GM19372 (cell line): ENCODE measurements at regions not wholly inside any gene's neighbourhood (a gene's known extent, or its start where the extent isn't known, plus 50 kb on each side); places are given as distances from the start of the nearest gene placed in this dataset.
"Not testable (repeated sequence)": the region's sequence is repeated elsewhere in the genome, so short reads cannot be mapped to it uniquely, and the experiment has no call there.

Experiments used
- ATAC-seq: cut with Tn5 transposase; IDR thresholded peaks from one replicate; pipeline ENCODE4 v1.9.1; 2021; ENCODE audit warnings: mild to moderate bottlenecking, low read depth, moderate library complexity; ENCODE audit not compliant: unreplicated experiment

- no peak for ATAC-seq
These were observed 375.5 kb upstream of the IGFBP3 start for GRCh38 chr7:46296526-46296925.

- no peak for ATAC-seq
These were observed 373.3 kb upstream of the IGFBP3 start for GRCh38 chr7:46294381-46294780.

GRCh38 chr7:46292741-46293140, 371.7 kb upstream of the IGFBP3 start:
- ATAC-seq: no peak

- ATAC-seq: no peak
These were observed 370.6 kb upstream of the IGFBP3 start for GRCh38 chr7:46291601-46292150.

GRCh38 chr7:46291050-46291438, 370.0 kb upstream of the IGFBP3 start:
- ATAC-seq: no peak

GRCh38 chr7:46290374-46291049, 369.4 kb upstream of the IGFBP3 start:
- ATAC-seq: no peak

- ATAC-seq: no peak
These were observed 367.8 kb upstream of the IGFBP3 start for GRCh38 chr7:46288861-46289260.

- no peak for ATAC-seq
These were observed 366.9 kb upstream of the IGFBP3 start for GRCh38 chr7:46288010-46288409.

GRCh38 chr7:46286957-46287356, 365.9 kb upstream of the IGFBP3 start:
- no peak for ATAC-seq

- ATAC-seq: no peak
These were observed 365.3 kb upstream of the IGFBP3 start for GRCh38 chr7:46286356-46286755.

- no peak for ATAC-seq
These were observed 364.8 kb upstream of the IGFBP3 start for GRCh38 chr7:46285878-46286277.

GRCh38 chr7:46283852-46284251, 362.8 kb upstream of the IGFBP3 start:
- no peak for ATAC-seq

- ATAC-seq: no peak
These were observed 361.1 kb upstream of the IGFBP3 start for GRCh38 chr7:46282155-46282554.

GRCh38 chr7:46281071-46281470, 360.0 kb upstream of the IGFBP3 start:
- ATAC-seq: no peak

GRCh38 chr7:46279290-46279689, 358.2 kb upstream of the IGFBP3 start:
- ATAC-seq: no peak

- no peak for ATAC-seq
These were observed 343.6 kb upstream of the IGFBP3 start for GRCh38 chr7:46264646-46265045.

- not testable (repeated sequence) for ATAC-seq
These were observed 340.6 kb upstream of the IGFBP3 start for GRCh38 chr7:46261638-46262037.

GRCh38 chr7:46259947-46260346, 338.9 kb upstream of the IGFBP3 start:
- ATAC-seq: no peak

- ATAC-seq: no peak
These were observed 336.8 kb upstream of the IGFBP3 start for GRCh38 chr7:46257761-46258448.

- no peak for ATAC-seq
These were observed 336.0 kb upstream of the IGFBP3 start for GRCh38 chr7:46256870-46257661.

GRCh38 chr7:46253520-46253919, 332.4 kb upstream of the IGFBP3 start:
- ATAC-seq: no peak
